ENCODE measurements at regions not wholly inside any gene's neighbourhood (a gene's known extent, or its start where the extent isn't known, plus 50 kb on each side); places are given as distances from the start of the nearest gene placed in this dataset.
"Not testable (repeated sequence)": the region's sequence is repeated elsewhere in the genome, so short reads cannot be mapped to it uniquely, and the experiment has no call there.

DNA sequence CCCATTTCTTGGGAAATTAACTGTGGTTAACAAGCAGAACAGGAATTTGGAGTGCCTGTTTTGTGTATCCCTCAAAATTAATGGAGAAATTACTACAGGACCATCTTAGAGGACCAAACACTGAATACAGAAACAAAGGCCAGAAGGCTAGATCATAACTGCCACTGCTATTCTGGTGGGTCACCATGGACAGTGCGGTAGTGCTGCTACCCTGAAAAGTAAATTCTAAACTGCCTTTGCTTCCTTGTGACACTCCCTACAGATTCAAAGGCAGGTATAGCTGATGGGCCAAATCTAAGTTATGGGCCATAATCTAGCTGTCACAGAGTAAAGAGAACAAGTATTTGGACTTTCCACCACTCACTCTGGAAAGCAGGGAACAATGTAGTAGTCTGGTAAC lies 575.8 kb upstream of the ADGRB3 start:
- no peak for DNase-seq (ENCODE audit: low read depth)

- DNase-seq (ENCODE audit: low read depth), result not testable (repeated sequence)
Measured at GRCh38 chr6:68056596-68056995, 578.5 kb upstream of the ADGRB3 start.

- DNase-seq (ENCODE audit: low read depth), result no peak
Measured at GRCh38 chr6:68054756-68055155, 580.3 kb upstream of the ADGRB3 start.

DNA sequence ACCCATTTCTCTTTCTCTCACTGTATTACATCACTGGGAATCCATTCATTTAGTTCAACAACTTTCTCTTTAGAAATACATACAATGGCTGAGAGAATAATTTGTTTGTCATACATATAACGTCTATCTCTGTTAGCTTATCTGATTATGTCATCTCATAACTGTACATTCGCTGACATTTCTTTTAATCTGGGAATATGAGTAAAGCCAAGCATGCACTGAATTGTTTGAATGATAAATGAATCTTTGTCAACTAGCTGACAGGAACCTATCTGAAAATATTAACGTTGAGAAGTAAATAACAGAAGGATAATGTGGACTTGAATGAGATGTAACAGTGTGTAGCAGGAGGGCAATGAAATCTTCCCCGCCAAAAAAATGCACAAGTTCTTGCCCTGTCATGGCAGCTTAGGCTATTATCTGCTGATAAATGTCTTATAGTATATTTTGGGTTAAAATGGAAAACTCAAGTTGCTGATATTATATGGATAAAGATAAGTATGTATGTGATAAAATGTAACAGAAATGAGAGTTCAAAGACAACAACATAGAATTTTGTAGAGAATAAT lies 581.2 kb upstream of the ADGRB3 start:
- no peak for DNase-seq (ENCODE audit: low read depth)

GRCh38 chr6:68052234-68052633 lies 582.8 kb upstream of the ADGRB3 start:
- DNase-seq (ENCODE audit: low read depth), result no peak

DNA sequence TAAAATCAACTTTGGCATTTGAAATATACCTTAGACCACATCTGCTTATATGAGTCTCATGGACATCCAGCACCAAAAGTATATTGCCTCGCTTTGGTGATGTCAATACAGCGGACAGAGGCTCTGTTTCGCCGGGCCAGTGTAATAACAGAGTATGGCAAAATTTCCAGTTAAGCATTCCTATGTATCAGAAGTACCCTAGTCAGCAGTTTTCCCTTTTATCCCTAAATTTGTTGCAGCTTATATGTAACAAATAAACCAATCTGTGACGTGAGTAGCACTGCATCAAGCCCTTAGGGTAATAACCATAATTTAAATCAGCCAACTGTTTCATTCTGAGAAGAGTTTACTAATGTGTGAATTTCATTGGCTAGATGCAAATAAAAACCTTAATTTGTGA lies 585.5 kb upstream of the ADGRB3 start:
- no peak for DNase-seq (ENCODE audit: low read depth)

GRCh38 chr6:68046756-68047155 lies 588.3 kb upstream of the ADGRB3 start:
- DNase-seq (ENCODE audit: low read depth), result no peak

DNA sequence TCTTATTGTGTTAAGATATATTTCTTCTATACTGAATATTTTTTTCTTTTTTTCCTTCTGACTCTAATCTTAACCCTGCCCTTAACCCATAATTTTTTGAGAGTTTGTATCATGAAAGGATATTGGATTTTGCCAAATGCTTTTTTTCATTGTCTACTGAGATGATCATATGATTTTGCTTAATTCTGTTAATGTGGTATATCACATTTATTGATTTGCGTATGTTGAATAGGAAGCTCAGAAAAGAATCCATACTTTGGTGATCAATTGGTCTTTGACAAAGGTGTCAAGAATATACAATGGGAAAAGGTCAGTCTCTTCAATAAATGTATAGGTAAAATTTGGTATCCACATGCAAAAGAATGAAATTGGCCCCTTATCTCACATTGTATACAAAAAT lies 588.8 kb upstream of the ADGRB3 start:
- DNase-seq (ENCODE audit: low read depth), result no peak

DNA sequence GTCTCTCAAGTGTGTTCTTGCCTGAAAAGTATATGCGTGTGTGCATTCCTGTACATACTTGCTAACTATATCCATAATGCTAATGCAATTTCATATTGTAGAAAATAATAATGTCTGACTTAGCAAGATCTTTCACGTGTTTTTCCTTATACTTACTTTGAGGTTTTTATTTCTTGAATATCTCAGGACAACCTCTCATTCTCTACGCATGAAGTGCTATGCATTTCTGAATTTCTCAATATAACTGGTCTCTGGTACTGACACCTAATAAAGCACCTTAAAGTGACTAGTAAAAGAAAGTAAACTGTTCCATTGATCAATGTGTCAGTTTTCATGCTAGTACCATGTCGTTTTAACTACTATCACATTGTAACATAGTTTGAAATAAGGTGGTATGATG lies 589.9 kb upstream of the ADGRB3 start:
- DNase-seq (ENCODE audit: low read depth), result no peak

GRCh38 chr6:68044264-68044663 lies 590.8 kb upstream of the ADGRB3 start:
- no peak for DNase-seq (ENCODE audit: low read depth)

- no peak for DNase-seq (ENCODE audit: low read depth)
Measured at GRCh38 chr6:68043122-68043398, 592.0 kb upstream of the ADGRB3 start.

DNA sequence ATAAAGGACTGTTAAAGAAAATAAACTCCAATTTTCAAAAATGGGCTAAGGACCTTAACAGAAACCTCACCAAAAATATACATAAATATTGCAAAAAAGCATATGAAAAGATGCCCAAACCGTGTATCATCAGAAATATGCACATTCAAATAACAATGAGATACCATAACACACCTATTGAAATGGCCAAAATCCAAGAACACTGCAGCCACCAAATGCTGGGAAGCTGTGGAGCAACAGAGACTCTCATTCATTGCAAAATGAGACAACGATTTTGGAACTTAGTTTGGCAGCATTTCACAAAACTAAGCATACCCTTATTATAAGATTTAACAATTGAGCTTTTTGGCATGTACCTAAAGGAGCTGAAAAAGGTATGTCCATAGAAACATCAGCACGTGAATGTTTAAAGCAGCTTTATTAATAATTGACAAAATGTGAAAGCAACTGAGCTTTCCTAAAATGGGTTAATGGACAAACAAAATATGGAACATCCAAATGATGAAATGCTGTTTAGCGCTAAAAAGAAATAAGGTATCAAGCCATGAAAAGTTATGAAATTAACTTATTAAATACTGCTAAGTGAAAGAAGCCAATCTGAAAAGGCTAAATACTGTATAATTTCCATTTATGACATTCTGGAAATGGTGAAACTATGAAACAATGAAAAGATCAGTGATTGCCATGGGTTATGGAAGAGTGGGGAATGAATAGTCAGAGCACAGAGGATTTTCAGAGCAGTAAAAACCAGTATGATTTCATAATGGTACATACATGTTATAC lies 592.6 kb upstream of the ADGRB3 start:
- no peak for DNase-seq (ENCODE audit: low read depth)

DNA sequence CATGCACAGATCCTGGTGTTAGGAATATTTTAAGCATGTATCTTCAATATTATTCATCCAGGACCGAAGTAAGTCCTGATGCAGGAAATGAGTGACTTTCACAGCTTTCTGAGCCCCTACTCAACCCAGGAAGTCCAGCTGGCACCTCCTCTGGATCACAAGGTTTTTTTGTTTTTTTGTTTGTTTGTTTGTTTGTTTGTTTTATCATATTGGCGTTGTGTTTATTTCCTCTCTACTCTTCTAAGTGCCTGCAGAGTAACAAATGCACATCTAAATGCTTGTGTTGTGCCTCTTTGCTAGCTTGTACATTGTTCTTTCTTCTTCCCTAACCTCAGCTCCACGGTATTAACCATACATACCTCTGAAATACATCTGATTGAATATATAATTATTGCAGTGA lies 594.3 kb upstream of the ADGRB3 start:
- no peak for DNase-seq (ENCODE audit: low read depth)

GRCh38 chr6:68040312-68040778 lies 594.7 kb upstream of the ADGRB3 start:
- no peak for DNase-seq (ENCODE audit: low read depth)

DNA sequence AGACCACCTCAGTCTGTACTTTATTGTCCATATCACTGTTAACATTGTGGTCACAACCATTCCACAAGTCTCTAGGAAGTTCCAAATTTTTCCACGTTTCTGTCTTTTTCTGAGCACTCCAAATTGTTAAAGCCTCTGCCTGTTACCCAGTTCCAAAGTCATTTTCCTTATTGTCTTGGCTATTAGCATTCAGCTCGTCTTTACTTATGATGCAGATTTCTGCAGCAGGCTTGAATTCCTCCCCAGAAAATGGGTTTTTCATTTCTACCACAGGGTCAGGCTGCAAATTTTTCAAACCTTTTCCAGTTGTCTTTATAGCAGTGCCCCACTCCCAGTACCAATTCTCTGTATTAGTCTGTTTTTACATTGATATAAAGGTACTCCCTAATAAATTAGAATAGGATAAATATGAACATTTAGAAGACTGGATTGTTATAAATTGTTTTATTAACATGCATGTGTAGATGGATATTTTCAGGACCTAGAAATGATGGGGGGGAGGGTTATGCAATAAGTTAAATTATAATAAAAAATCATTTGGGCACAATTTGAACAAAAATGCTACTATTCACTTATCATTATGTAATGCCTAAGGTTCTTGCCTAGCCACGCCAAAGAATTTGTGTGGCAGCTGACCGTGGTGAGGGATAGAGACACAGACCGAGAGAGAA lies 595.3 kb upstream of the ADGRB3 start:
- no peak for DNase-seq (ENCODE audit: low read depth)

GRCh38 chr6:68038815-68039408 lies 596.2 kb upstream of the ADGRB3 start:
- no peak for DNase-seq (ENCODE audit: low read depth)

GRCh38 chr6:68032217-68032616 lies 602.9 kb upstream of the ADGRB3 start:
- no peak for DNase-seq (ENCODE audit: low read depth)

DNA sequence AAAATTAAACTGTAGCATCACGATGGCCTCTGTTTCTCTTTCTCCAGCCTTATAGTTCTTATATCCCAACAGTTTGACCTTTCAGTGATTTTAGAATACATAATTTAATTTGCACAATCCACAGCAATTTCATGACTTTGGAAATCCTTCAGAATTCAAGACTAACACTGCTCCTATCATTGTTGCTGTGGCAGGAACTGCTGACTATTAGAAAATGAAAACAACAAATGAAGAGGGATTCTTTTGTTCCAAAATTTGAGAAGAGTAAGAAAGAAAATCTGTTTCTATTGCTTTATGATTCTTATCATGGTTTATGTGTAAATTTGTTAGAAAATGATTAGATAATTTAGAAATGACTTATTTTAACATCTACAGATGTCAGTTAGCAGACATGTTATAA lies 604.0 kb upstream of the ADGRB3 start:
- no peak for DNase-seq (ENCODE audit: low read depth)

DNA sequence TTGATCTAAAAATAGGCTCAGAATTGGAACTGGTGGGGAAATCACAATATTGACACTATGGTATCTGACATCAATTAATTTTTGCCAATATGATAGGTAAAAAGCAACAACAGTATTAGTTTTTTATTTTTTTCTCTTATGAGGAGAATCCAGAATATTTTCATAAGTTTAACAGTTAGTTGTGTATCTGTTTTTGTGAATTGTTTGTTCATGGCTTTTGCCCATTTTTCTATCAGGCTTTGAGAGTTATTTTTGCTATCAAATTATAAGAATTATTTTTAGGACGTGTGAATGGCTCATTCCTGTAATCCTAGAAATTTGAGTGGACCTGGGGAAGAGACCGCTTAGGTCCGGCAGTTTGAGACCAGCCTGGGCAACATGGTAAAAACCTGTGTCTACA lies 608.6 kb upstream of the ADGRB3 start:
- no peak for DNase-seq (ENCODE audit: low read depth)

GRCh38 chr6:68025764-68026163 lies 609.3 kb upstream of the ADGRB3 start:
- no peak for DNase-seq (ENCODE audit: low read depth)

DNA sequence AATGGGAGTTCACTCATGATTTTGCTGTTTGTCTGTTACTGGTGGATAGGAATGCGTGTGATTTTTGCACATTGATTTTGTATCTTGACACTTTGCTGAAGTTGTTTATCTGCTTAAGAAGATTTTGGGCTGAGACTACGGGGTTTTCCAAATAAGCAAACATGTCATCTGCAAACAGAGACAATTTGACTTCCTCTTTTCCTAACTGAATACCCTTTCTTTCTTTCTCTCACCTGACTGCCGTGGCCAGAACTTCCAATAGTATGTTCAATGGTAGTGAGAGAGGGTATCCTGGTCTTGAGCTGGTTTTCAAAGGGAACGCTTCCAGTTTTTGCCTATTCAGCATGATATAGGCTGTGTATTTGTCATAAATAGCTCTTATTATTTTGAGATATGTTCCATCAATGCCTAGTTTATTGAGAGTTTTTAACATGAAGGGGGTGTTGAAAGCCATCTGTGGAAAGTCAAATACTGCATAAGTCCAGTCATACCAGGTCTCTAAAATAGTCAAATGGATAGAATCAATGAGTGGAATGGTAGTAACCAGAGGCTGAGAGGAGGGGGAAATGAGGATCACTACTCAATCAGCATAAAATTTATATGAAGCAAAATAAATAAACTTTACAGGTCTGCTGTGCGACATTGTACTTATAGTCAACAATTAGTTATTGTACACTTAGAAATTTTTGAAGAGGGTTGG lies 610.4 kb upstream of the ADGRB3 start:
- no peak for DNase-seq (ENCODE audit: low read depth)

- not testable (repeated sequence) for DNase-seq (ENCODE audit: low read depth)
Measured at GRCh38 chr6:68022968-68023367, 612.1 kb upstream of the ADGRB3 start.
